GM12865 (cell line): ENCODE measurements at regions not wholly inside any gene's neighbourhood (a gene's known extent, or its start where the extent isn't known, plus 50 kb on each side); places are given as distances from the start of the nearest gene placed in this dataset.

Source experiments
- DNase-seq: peaks from one replicate; pipeline ENCODE4 v3.0.0; 2010; ENCODE audit warnings: low read depth
- H3K4me3 ChIP-seq: 2 replicates; pipeline ENCODE4 v1.5.1; 2011; ENCODE audit warnings: mild to moderate bottlenecking, low read depth, low read length, control low read depth
- CTCF ChIP-seq: IDR thresholded peaks from 2 replicates; pipeline ENCODE4 v1.5.1; 2011; ENCODE audit warnings: low read length, control low read depth, low read depth, inconsistent platforms; ENCODE audit not compliant: insufficient read depth; ENCODE audit errors: missing control alignments

- H3K4me3 ChIP-seq, result no peak overlapping the region
- no peak for DNase-seq
- TF ChIP-seq CTCF, result no peak
Observed at GRCh38 chr1:90486996-90487395, 230.1 kb downstream of the BARHL2 start.

- DNase-seq, result no peak
- no peak for TF ChIP-seq CTCF
- H3K4me3 ChIP-seq, result no peak overlapping the region
Observed at GRCh38 chr1:90486134-90486824, 230.8 kb downstream of the BARHL2 start.

GRCh38 chr1:90480271-90480835 lies 236.7 kb downstream of the BARHL2 start:
- no peak for DNase-seq
- no peak overlapping the region for H3K4me3 ChIP-seq
- no peak for TF ChIP-seq CTCF

- no peak overlapping the region for H3K4me3 ChIP-seq
- DNase-seq, result no peak
- TF ChIP-seq CTCF, result no peak
Observed at GRCh38 chr1:90476994-90477393, 240.1 kb downstream of the BARHL2 start.

- TF ChIP-seq CTCF, result no peak
- no peak overlapping the region for H3K4me3 ChIP-seq
- no peak for DNase-seq
Observed at GRCh38 chr1:90476411-90476810, 240.7 kb downstream of the BARHL2 start.

GRCh38 chr1:90475631-90476030 lies 241.5 kb downstream of the BARHL2 start:
- no peak for DNase-seq
- no peak overlapping the region for H3K4me3 ChIP-seq
- no peak for TF ChIP-seq CTCF

GRCh38 chr1:90474731-90475130 lies 242.4 kb downstream of the BARHL2 start:
- no peak for DNase-seq
- no peak overlapping the region for H3K4me3 ChIP-seq
- no peak for TF ChIP-seq CTCF
